GM18519 (cell line): ENCODE measurements at regions not wholly inside any gene's neighbourhood (a gene's known extent, or its start where the extent isn't known, plus 50 kb on each side); places are given as distances from the start of the nearest gene placed in this dataset.

Experiments used
- ATAC-seq: cut with Tn5 transposase; IDR thresholded peaks from one replicate; pipeline ENCODE4 v1.9.1; 2021; ENCODE audit warnings: mild to moderate bottlenecking, moderate library complexity; ENCODE audit not compliant: unreplicated experiment, low FRiP score

- no peak for ATAC-seq
Observed at GRCh38 chr4:11194431-11194830, 234.3 kb downstream of the HS3ST1 start.

GRCh38 chr4:11189756-11190155, 238.9 kb downstream of the HS3ST1 start:
- no peak for ATAC-seq

DNA sequence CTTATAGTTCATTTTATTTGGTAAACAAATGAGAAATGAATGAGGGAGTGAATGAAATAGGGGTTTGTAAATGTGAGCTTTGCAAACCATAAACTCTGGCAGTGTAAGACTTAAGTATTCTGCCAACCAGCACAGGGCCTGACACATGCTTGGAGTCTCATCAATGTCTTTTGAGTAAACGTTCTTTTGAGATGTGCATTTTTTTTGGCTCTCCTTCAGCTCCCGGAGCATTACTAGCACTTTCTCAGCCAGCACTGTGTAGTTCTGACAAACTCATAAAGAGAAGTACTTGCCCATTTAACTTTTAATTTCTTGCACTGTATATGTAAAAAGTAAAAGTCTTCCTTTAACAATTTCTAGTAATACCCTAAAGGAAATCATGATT, 245.3 kb downstream of the HS3ST1 start:
- no peak for ATAC-seq

- no peak for ATAC-seq
Observed at GRCh38 chr4:11182586-11183355, 245.9 kb downstream of the HS3ST1 start.

DNA sequence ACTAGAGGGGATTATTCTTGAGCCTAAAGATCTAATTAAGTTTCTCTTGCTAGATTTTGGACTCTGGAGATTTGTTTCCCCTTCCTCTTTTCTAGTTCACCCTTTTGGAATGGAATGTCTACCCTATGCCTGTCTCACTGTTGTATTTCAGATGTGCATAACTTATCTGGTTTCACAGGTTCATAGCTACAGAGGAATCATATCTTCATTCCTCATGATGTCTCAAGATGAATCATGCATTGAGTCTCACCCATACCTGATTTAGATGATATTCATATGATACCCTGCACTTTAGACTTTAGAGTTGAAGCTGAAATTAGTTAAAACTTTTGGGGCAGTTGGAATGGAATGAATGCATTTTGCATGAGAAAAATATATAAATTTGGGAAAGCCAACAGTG, 246.7 kb downstream of the HS3ST1 start:
- ATAC-seq = no peak

DNA sequence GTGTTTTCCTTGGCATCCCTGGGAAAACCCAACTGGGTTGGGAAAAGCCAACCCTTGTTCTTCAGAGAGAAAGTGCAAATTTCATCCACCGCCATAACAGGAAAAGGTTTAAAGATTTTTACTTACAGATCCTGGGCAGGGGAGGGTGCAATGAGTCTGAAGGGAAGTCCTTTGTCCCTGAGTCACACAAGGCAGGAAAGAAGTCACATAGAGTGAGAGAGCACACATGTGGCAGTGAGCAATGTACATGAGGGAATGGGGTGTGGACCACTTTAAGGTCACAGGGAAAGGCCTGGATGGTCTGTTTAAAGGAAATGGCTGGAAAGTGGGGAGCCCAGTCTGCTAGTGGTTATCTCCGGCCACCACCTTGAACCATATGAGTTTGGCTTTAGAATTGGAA, 248.9 kb downstream of the HS3ST1 start:
- no peak for ATAC-seq

GRCh38 chr4:11178433-11178832, 250.3 kb downstream of the HS3ST1 start:
- ATAC-seq = no peak

GRCh38 chr4:11175374-11175773, 253.3 kb downstream of the HS3ST1 start:
- ATAC-seq = no peak

DNA sequence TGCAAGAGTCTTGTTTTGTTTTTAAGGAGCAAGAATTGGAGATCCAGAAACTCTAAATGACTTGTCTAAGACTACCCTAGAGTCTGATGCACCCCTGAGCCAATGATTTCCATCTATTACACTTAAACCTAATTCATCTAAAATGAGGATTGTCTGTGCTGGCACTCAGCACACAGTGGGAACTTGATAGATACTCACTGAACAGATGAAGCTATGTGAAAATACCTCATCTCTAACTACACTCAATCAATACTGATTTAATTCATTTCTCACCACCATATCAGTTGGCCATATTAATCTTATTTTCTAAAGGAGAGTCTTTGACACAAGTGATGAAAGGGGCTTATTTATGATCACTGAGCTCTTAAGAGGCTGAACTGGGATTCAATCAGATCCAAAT, 262.1 kb downstream of the HS3ST1 start:
- ATAC-seq = no peak

DNA sequence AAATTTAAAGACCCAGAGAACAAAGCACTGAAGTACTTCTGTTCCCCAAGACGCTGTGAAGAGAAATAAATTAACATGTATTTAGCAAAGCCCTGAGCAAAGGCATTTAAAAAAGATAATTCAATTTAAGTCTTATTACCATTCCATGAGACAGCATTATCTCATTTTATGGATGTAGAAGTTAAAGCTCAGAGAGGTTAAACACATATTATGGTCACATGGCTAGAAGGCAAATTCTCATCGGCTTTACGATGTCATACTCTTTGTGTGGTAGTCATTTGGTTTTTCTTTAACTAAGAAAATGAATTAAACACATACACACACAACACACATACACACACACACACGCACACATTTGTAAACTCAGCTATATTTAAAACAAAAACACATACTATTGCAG, 262.7 kb downstream of the HS3ST1 start:
- ATAC-seq = no peak

GRCh38 chr4:11165052-11165451, 263.6 kb downstream of the HS3ST1 start:
- no peak for ATAC-seq

DNA sequence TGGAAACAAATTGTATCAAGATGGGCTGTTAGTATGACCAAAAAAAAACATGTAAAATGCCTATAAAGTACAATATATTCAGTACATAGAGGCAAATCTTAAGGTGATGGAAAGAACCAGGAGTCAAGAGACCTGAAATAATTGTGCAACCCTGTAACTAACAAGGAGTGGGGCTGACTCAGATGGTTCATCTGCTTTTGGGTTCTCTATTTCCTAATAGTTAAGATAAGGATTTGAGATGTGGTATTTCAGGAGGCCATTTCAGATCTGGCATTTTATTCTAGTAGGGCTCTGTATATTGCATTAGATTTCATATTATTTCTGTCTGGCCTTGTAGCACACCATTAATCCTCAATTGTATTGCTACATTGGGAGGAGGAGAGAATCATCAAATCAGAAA, 268.4 kb downstream of the HS3ST1 start:
- ATAC-seq = no peak

- ATAC-seq = no peak
Observed at GRCh38 chr4:11158971-11159370, 269.7 kb downstream of the HS3ST1 start.

GRCh38 chr4:11155208-11155867, 273.4 kb downstream of the HS3ST1 start:
- ATAC-seq = no peak

DNA sequence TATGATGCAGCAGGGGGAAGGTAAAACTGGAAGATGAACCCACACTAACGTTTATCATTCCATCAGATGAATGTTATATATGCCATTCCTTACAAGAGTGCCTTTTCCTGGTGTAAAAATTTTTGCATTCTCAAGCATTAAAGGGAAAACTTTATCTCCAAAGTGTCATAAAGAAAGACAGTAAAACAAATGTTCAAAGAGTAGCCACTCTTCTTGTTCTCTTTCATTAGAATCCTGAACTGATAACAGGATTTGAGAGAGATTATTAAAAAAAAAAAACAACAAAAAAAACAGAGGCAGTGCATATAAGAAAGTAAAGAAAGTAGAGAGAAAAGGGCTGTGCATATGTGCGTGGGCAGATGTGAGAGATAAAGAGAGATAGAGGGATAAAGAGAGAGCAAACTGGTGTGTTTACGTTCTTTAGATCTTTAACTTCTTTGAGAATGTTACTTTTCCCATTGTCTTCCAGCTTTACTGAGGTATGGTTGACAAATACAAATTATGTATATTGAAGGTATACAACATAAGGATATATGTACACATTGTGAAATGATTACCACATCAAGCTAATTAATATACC, 275.4 kb downstream of the HS3ST1 start:
- no peak for ATAC-seq

GRCh38 chr4:11152684-11153083, 276.0 kb downstream of the HS3ST1 start:
- ATAC-seq = no peak

DNA sequence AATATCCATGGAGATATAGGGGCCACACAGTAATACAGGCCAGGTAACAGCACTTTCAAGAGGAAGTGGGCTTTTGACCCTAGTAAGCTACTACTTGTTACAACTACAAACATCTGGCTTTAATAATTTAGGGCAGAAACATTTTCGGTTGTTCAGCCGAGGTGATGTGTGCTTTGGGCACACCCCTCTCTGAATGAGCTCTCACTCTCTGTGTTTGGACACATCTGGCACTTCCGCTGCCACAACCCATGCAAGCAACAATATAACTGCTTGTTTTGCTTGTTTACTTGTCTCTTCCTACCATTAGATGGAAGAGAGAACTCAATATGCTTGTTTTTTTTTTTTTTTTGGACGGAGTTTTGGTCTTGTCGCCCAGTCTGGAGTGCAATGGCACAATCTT, 277.2 kb downstream of the HS3ST1 start:
- ATAC-seq = no peak

DNA sequence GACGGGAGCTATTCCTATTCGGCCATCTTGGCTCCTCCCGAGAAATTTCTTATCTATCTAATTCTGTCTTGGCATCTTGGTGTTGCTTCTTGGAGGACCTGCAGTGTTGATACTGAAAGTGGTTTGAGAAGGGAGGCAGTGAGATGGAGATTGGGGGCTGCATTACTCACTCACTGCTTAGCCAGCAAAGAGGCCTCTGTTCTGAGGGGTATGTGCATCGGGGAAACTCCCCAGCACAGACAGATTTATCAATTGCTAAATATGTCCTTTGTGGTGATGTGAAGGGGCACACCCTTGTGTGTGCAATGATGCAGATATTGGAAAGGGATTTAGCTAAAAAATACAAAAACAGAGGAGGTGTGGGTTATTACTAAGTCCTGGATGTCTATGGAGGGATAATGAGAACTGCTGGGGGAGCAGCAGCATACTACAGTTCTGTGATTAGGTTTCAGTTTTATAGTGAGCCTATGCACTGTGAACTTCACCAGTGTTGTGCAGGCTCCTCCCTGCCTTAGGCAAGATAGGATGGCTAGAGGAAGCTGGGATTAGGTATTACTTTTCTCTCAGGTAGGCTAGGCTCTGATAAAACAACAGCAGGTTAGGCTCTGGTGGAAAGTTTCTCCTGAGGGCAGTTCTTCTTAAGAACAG, 279.0 kb downstream of the HS3ST1 start:
- no peak for ATAC-seq

GRCh38 chr4:11139871-11140270, 288.8 kb downstream of the HS3ST1 start:
- ATAC-seq = no peak

GRCh38 chr4:11138964-11139363, 289.7 kb downstream of the HS3ST1 start:
- no peak for ATAC-seq

DNA sequence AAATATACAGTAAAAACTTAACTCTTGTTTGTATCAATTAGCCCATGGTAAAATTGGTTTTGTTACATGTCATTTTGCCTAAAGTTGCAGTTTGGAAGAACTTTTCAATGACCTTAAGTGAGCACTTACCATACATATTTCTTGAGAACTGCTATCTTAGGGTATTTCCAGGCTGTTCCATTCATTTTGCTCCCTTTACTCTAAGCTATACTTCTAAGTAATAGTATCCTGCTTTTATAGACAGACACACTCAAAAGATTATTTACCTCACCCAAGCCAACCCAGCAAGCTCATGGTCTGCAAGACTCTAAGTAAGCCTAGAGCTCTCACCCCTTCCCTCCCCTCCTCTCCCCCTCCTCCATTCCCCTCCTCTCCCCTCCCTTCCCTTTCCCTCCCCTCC, 294.0 kb downstream of the HS3ST1 start:
- ATAC-seq = no peak
